Gastroesophageal sphincter (tissue), 4 donors: ENCODE measurements at regions not wholly inside any gene's neighbourhood (a gene's known extent, or its start where the extent isn't known, plus 50 kb on each side); places are given as distances from the start of the nearest gene placed in this dataset.

Source experiments
- ATAC-seq: fragments of 150-250 bp; one replicate; pipeline ENCODE4 v1.9.1; 2016; ENCODE audit warnings: mild to moderate bottlenecking, moderate library complexity
- H3K27ac ChIP-seq, 4 donors: fragments of 200-600 bp; sonication (generic) in 3 of 4; 1 replicate in 3 of 4; 2 replicates in 1 of 4; pipeline ENCODE4 v1.5.1; 2016 to 2019
- H3K27me3 ChIP-seq: fragments of 200-600 bp; sonication (generic); one replicate; pipeline ENCODE4 v1.5.1; 2019
- H3K36me3 ChIP-seq, 2 donors: fragments of 200-600 bp; sonication (generic); one replicate each; pipeline ENCODE4 v1.5.1; 2019; ENCODE audit warnings: control low read depth in 1 of 2
- H3K4me1 ChIP-seq, 3 donors: fragments of 200-600 bp; sonication (generic); 1 replicate in 2 of 3; 2 replicates in 1 of 3; pipeline ENCODE4 v1.5.1; 2016 to 2019; ENCODE audit warnings: control low read depth in 2 of 3
- H3K4me3 ChIP-seq, 2 donors: fragments of 200-600 bp; sonication (generic); one replicate each; pipeline ENCODE4 v1.5.1; 2019; ENCODE audit warnings: mild to moderate bottlenecking in 1 of 2, moderate library complexity in 1 of 2
- H3K9me3 ChIP-seq, 3 donors: fragments of 200-600 bp; sonication (generic); one replicate each; pipeline ENCODE4 v1.5.1; 2017 to 2019; ENCODE audit warnings: control low read depth in 2 of 3
- CTCF ChIP-seq, 4 experiments: fragments of 200-600 bp in 2 of 4; fragments of 450-650 bp in 2 of 4; sonication (generic) in 1 of 4; IDR thresholded peaks; one replicate each; pipeline ENCODE4 v1.5.1; 2017 to 2019; ENCODE audit warnings: antibody characterized with exemption in 4 of 4, mild to moderate bottlenecking in 2 of 4, moderate library complexity in 2 of 4
- EP300 ChIP-seq: sonication (generic); formaldehyde crosslinking; IDR thresholded peaks from one replicate; pipeline ENCODE4 v1.6.1; 2017; ENCODE audit warnings: antibody characterized with exemption, mild to moderate bottlenecking
- POLR2A ChIP-seq, 2 donors: fragments of 450-650 bp; IDR thresholded peaks; one replicate each; pipeline ENCODE4 v1.6.1; 2017; ENCODE audit warnings: antibody characterized with exemption in 2 of 2, mild to moderate bottlenecking in 2 of 2, moderate library complexity in 1 of 2
- POLR2AphosphoS5 ChIP-seq: sonication (generic); formaldehyde crosslinking; IDR thresholded peaks from one replicate; pipeline ENCODE4 v1.6.1; 2017; ENCODE audit warnings: antibody characterized with exemption
- WGBS, 2 donors: methylation state at CpG; one replicate each; pipeline ENCODE4 v1.1.5; 2018; ENCODE audit warnings: low coverage in 1 of 2; 5-methylcytosine and 5-hydroxymethylcytosine counted together

- 69 to 72% methylated on average over 3 of the region's 5 CpGs for WGBS, 2 donors
- TF ChIP-seq POLR2A (IDR thresholded peaks at IDR 0.05) (no peak), EP300 (no peak), CTCF (IDR thresholded peaks at IDR 0.05) (no peak), POLR2AphosphoS5 (no peak)
- H3K4me1 ChIP-seq: peaks cover 0 to 60% (median 23%) of the 10 kb centered on the region in 3 donors
- H3K27ac ChIP-seq: peak overlapping the region in 3 of 4 donors; percentile 5 to 46 (median 24)
- ATAC-seq: no peak
- H3K27me3 ChIP-seq: no peaks in the 10 kb centered on the region
- no peaks in the 10 kb centered on the region for H3K36me3 ChIP-seq
- H3K9me3 ChIP-seq: no peaks in the 10 kb centered on the region
- H3K4me3 ChIP-seq: no peak overlapping the region
Observed at GRCh38 chr20:23156842-23157423, 70.8 kb upstream of the CD93 start.

- Histone ChIP-seq H3K27me3 (no peaks in the 10 kb centered on the region), H3K36me3 (no peaks in the 10 kb centered on the region), H3K4me1 (peaks cover 0 to 60% (median 23%) of the 10 kb centered on the region in 3 donors), H3K9me3 (no peaks in the 10 kb centered on the region), H3K4me3 (no peak overlapping the region), H3K27ac (peak overlapping the region in 3 of 4 donors; percentile 5 to 49 (median 24))
- ATAC-seq: peak; percentile 37
- TF ChIP-seq CTCF (IDR thresholded peaks at IDR 0.05): no peak
- TF ChIP-seq EP300: no peak
- no peak for TF ChIP-seq POLR2AphosphoS5
- no peak for TF ChIP-seq POLR2A (IDR thresholded peaks at IDR 0.05)
- WGBS, 2 donors: 74 to 81% methylated on average over 4 to 5 of the region's 11 CpGs
Observed at GRCh38 chr20:23156170-23156841, 70.2 kb upstream of the CD93 start.

- Histone ChIP-seq H3K4me1 (peaks cover 0 to 57% (median 14%) of the 10 kb centered on the region in 3 donors), H3K36me3 (no peaks in the 10 kb centered on the region), H3K27ac (peak overlapping the region in 2 of 4 donors; percentile 35 to 40), H3K4me3 (no peak overlapping the region), H3K27me3 (no peaks in the 10 kb centered on the region), H3K9me3 (no peaks in the 10 kb centered on the region)
- WGBS, 2 donors: 33 to 75% methylated on average over 2 to 7 of the region's 7 CpGs
- TF ChIP-seq CTCF (IDR thresholded peaks at IDR 0.05): no peak
- TF ChIP-seq POLR2A (IDR thresholded peaks at IDR 0.05): no peak
- no peak for TF ChIP-seq EP300
- no peak for TF ChIP-seq POLR2AphosphoS5
- no peak for ATAC-seq
Observed at GRCh38 chr20:23155141-23155590, 69.0 kb upstream of the CD93 start.

- Histone ChIP-seq H3K36me3 (no peaks in the 10 kb centered on the region), H3K4me1 (peaks cover 0 to 55% (median 9%) of the 10 kb centered on the region in 3 donors), H3K27ac (peak overlapping the region in 1 of 4 donors; percentile 74), H3K4me3 (no peak overlapping the region), H3K9me3 (no peaks in the 10 kb centered on the region), H3K27me3 (no peaks in the 10 kb centered on the region)
- 80 to 90% methylated on average over 1 of the region's 4 CpGs for WGBS, 2 donors
- no peak for ATAC-seq
- TF ChIP-seq CTCF (IDR thresholded peaks at IDR 0.05): no peak
- TF ChIP-seq POLR2A (IDR thresholded peaks at IDR 0.05): no peak
- no peak for TF ChIP-seq EP300
- TF ChIP-seq POLR2AphosphoS5: no peak
Observed at GRCh38 chr20:23153696-23154341, 67.7 kb upstream of the CD93 start.
